ENCODE measurements at regions not wholly inside any gene's neighbourhood (a gene's known extent, or its start where the extent isn't known, plus 50 kb on each side); places are given as distances from the start of the nearest gene placed in this dataset.

- no peak for TF ChIP-seq ATF2 (CRISPR knock-in tag; IDR thresholded peaks at IDR 0.05)
These were observed 87.8 kb downstream of the ANKRD10 start (continued) for GRCh38 chr13:110826861-110827672.

All from HepG2 (cell line).